Caco-2 (cell line): ENCODE measurements at regions not wholly inside any gene's neighbourhood (a gene's known extent, or its start where the extent isn't known, plus 50 kb on each side); places are given as distances from the start of the nearest gene placed in this dataset.

Experiments
- BruUV-seq: library from RNA; stranded (reverse); fragments of 400-500 nt; replicated peaks from 2 replicates; lab custom pipeline; 2021; lab: Mats Ljungman, UMichigan
- CTCF ChIA-PET: fragments of 300-600 bp; sonication (Branson Sonifier 250); formaldehyde crosslinking; loops from one replicate; lab custom pipeline; 2022; ENCODE audit warnings: antibody characterized with exemption; lab: Charles Lee
- POLR2A ChIA-PET: fragments of 300-600 bp; sonication (Branson Sonifier 250); formaldehyde crosslinking; loops from one replicate; lab custom pipeline; 2022; ENCODE audit warnings: antibody characterized with exemption; lab: Charles Lee
- DNase-seq, 2 experiments: peaks; one replicate each; pipeline versions ENCODE4 v3.0.0 to v3.0.0-alpha.2; 2020 to 2022
- H3K27me3 ChIP-seq: replicated peaks from 2 replicates; pipeline ENCODE4 v1.6.0; 2011; ENCODE audit warnings: low read length; ENCODE audit not compliant: control insufficient read depth, insufficient read depth
- H3K36me3 ChIP-seq: 2 replicates; pipeline ENCODE4 v1.5.1; 2011; ENCODE audit warnings: low read length; ENCODE audit not compliant: control insufficient read depth, insufficient read depth
- H3K4me1 ChIP-seq: fragments of 250-450 bp; sonication (Bioruptor Pico); 2 replicates; pipeline ENCODE4 v1.5.1; 2020; ENCODE audit warnings: mild to moderate bottlenecking
- H3K4me3 ChIP-seq: 2 replicates; pipeline ENCODE4 v1.5.1; 2011; ENCODE audit warnings: low read depth, mild to moderate bottlenecking, control low read depth, low read length
- H3K9me3 ChIP-seq: fragments of 250-450 bp; sonication (Bioruptor Pico); 2 replicates; pipeline ENCODE4 v1.5.1; 2020; ENCODE audit warnings: mild to moderate bottlenecking, moderate library complexity
- H3K27ac Mint-ChIP-seq: one replicate; pipeline ENCODE4 v1.8.0; 2022; ENCODE audit warnings: mixed read lengths; ENCODE audit not compliant: unreplicated experiment
- H3K27me3 Mint-ChIP-seq: one replicate; pipeline ENCODE4 v1.8.0; 2022; ENCODE audit warnings: mixed read lengths; ENCODE audit not compliant: insufficient read depth, unreplicated experiment
- H3K36me3 Mint-ChIP-seq: one replicate; pipeline ENCODE4 v1.8.0; 2022; ENCODE audit warnings: mild to moderate bottlenecking, mixed read lengths; ENCODE audit not compliant: insufficient read depth, unreplicated experiment
- H3K4me1 Mint-ChIP-seq: one replicate; pipeline ENCODE4 v1.8.0; 2022; ENCODE audit warnings: low read depth, mixed read lengths; ENCODE audit not compliant: unreplicated experiment
- H3K4me3 Mint-ChIP-seq: one replicate; pipeline ENCODE4 v1.8.0; 2022; ENCODE audit warnings: mild to moderate bottlenecking, moderate library complexity, mixed read lengths; ENCODE audit not compliant: unreplicated experiment
- H3K9me3 Mint-ChIP-seq: one replicate; pipeline ENCODE4 v1.8.0; 2022; ENCODE audit warnings: mixed read lengths; ENCODE audit not compliant: unreplicated experiment
- CTCF ChIP-seq, 2 experiments: fragments of 200-600 bp in 1 of 2; IDR thresholded peaks; 1 replicate in 1 of 2; 2 replicates in 1 of 2; pipeline versions ENCODE4 v1.5.1 to v1.8.0; 2011 to 2022; ENCODE audit warnings: antibody characterized with exemption in 1 of 2, control low read depth in 1 of 2, inconsistent platforms in 1 of 2, low read depth in 1 of 2, low read length in 1 of 2, mild to moderate bottlenecking in 1 of 2, moderate library complexity in 1 of 2; ENCODE audit not compliant: insufficient read depth in 1 of 2, severe bottlenecking in 1 of 2, unreplicated experiment in 1 of 2
- intact Hi-C: fragments of 100-400 bp; cut with micrococcal nuclease; formaldehyde crosslinking; loops from one replicate; pipeline ENCODE4 v1.10.0; 2022; ENCODE audit not compliant: unreplicated experiment

GRCh38 chr7:24356718-24357386 is 72.9 kb downstream of the NPY start:
- Histone ChIP-seq H3K36me3 (no peaks in the 10 kb centered on the region), H3K9me3 (no peaks in the 10 kb centered on the region), H3K4me3 (no peak overlapping the region), H3K4me1 (no peaks in the 10 kb centered on the region), H3K27me3 (no peaks in the 10 kb centered on the region)
- TF ChIP-seq CTCF (IDR thresholded peaks at IDR 0.05; ENCODE audit: insufficient read depth in 1 of 2, low read depth in 1 of 2, low read length in 1 of 2, severe bottlenecking in 1 of 2, unreplicated experiment in 1 of 2) = no peak
- Mint-ChIP-seq H3K4me1 (no peaks in the 10 kb centered on the region), H3K27me3 (peaks cover 3% of the 10 kb centered on the region), H3K36me3 (no peaks in the 10 kb centered on the region), H3K27ac (no peak overlapping the region), H3K4me3 (no peak overlapping the region), H3K9me3 (peaks cover 27% of the 10 kb centered on the region)
- POLR2A ChIA-PET = interaction anchor here (0.6 kb wide), 1 partner anchor 34 kb away, joined by 3 read pairs; no protein-coding TSS in a partner anchor
- CTCF ChIA-PET = no interaction called here
- intact Hi-C loops = no loop called here
- BruUV-seq = no TSS peak
- no peak for DNase-seq

GRCh38 chr7:24361001-24361400 is 77.0 kb downstream of the NPY start:
- no peak for DNase-seq
- no peak for TF ChIP-seq CTCF (IDR thresholded peaks at IDR 0.05; ENCODE audit: insufficient read depth in 1 of 2, low read depth in 1 of 2, low read length in 1 of 2, severe bottlenecking in 1 of 2, unreplicated experiment in 1 of 2)
- BruUV-seq = no TSS peak
- Histone ChIP-seq H3K27me3 (no peaks in the 10 kb centered on the region), H3K9me3 (no peaks in the 10 kb centered on the region), H3K4me1 (no peaks in the 10 kb centered on the region), H3K36me3 (no peaks in the 10 kb centered on the region), H3K4me3 (no peak overlapping the region)
- CTCF ChIA-PET = no interaction called here
- Mint-ChIP-seq H3K4me1 (no peaks in the 10 kb centered on the region), H3K9me3 (no peaks in the 10 kb centered on the region), H3K36me3 (no peaks in the 10 kb centered on the region), H3K4me3 (no peak overlapping the region), H3K27ac (no peak overlapping the region), H3K27me3 (peaks cover 4% of the 10 kb centered on the region)
- POLR2A ChIA-PET = no interaction called here
- intact Hi-C loops = no loop called here

GRCh38 chr7:24365606-24366005 is 81.6 kb downstream of the NPY start:
- H3K9me3 Mint-ChIP-seq = no peaks in the 10 kb centered on the region
- Histone ChIP-seq H3K36me3 (no peaks in the 10 kb centered on the region), H3K27me3 (no peaks in the 10 kb centered on the region), H3K4me1 (no peaks in the 10 kb centered on the region), H3K4me3 (no peak overlapping the region), H3K9me3 (no peaks in the 10 kb centered on the region)
- no peak for TF ChIP-seq CTCF (IDR thresholded peaks at IDR 0.05; ENCODE audit: insufficient read depth in 1 of 2, low read depth in 1 of 2, low read length in 1 of 2, severe bottlenecking in 1 of 2, unreplicated experiment in 1 of 2)
- H3K4me1 Mint-ChIP-seq = peaks cover 6% of the 10 kb centered on the region
- no peak overlapping the region for H3K27ac Mint-ChIP-seq
- intact Hi-C loops = no loop called here
- H3K27me3 Mint-ChIP-seq = peaks cover 4% of the 10 kb centered on the region
- no peak overlapping the region for H3K4me3 Mint-ChIP-seq
- BruUV-seq = no TSS peak
- DNase-seq = no peak
- H3K36me3 Mint-ChIP-seq = no peaks in the 10 kb centered on the region
- ChIA-PET POLR2A (no interaction called here), CTCF (no interaction called here)
